Omental fat pad (tissue), 3 donors: ENCODE measurements at regions not wholly inside any gene's neighbourhood (a gene's known extent, or its start where the extent isn't known, plus 50 kb on each side); places are given as distances from the start of the nearest gene placed in this dataset. TPM values are rescaled to one million over a fixed set of nuclear protein-coding genes. Genes with fewer than 3 reads are reported as not detected.

ENCODE experiments used
- ATAC-seq: fragments of 150-250 bp; one replicate; pipeline ENCODE4 v1.9.1; 2016; ENCODE audit warnings: mild to moderate bottlenecking, moderate library complexity; ENCODE audit not compliant: low FRiP score
- DNase-seq: peaks from one replicate; pipeline ENCODE4 v3.0.0-alpha.2; 2019; ENCODE audit warnings: low spot score
- small RNA-seq: library from RNA; depleted of rRNA; stranded (forward); fragments of <200 nt; gene quantifications from one replicate; pipeline ENCODE3, GENCODE V24; 2016
- TF ChIP-seq, protein P1 (sequence below), 3 donors: fragments of 450-650 bp; IDR thresholded peaks; one replicate each; pipeline ENCODE4 v1.5.1; 2016 to 2017; ENCODE audit warnings: antibody characterized with exemption in 3 of 3, mild to moderate bottlenecking in 3 of 3, moderate library complexity in 2 of 3

GRCh38 chr3:154496540-154496939 lies 66.5 kb upstream of the GPR149 start:
- no peak for DNase-seq
- no peak for ATAC-seq
- TF ChIP-seq, protein P1, sequence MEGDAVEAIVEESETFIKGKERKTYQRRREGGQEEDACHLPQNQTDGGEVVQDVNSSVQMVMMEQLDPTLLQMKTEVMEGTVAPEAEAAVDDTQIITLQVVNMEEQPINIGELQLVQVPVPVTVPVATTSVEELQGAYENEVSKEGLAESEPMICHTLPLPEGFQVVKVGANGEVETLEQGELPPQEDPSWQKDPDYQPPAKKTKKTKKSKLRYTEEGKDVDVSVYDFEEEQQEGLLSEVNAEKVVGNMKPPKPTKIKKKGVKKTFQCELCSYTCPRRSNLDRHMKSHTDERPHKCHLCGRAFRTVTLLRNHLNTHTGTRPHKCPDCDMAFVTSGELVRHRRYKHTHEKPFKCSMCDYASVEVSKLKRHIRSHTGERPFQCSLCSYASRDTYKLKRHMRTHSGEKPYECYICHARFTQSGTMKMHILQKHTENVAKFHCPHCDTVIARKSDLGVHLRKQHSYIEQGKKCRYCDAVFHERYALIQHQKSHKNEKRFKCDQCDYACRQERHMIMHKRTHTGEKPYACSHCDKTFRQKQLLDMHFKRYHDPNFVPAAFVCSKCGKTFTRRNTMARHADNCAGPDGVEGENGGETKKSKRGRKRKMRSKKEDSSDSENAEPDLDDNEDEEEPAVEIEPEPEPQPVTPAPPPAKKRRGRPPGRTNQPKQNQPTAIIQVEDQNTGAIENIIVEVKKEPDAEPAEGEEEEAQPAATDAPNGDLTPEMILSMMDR (IDR thresholded peaks at IDR 0.05) = no peak

DNA sequence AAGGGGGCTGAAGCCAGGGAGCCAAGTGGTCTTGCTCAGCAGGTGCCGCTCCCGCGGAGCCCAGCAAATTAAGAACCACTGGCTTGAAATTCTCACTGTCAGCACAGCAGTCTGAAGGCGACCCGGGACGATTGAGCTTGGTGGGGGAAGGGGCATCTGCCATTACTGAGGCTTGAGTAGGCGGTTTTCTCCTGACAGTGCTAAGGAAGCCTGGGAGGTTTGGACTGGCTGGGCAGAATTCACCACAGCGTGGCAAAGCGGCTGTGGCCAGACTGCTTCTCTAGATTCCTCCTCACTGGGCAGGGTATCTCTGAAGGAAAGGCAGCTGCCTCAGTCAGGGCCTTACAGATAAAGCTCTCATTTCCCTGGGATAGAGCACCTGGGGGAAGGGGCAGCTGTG lies 57.0 kb upstream of the GPR149 start:
- ATAC-seq (no peak), DNase-seq (no peak)
- TF ChIP-seq, protein P1 (IDR thresholded peaks at IDR 0.05) = no peak

GRCh38 chr3:154482507-154482906 lies 52.5 kb upstream of the GPR149 start:
- TF ChIP-seq, protein P1 (IDR thresholded peaks at IDR 0.05) = no peak
- ATAC-seq (no peak), DNase-seq (no peak)

GRCh38 chr3:154480033-154480432 lies 50.0 kb upstream of the GPR149 start:
- TF ChIP-seq, protein P1 (IDR thresholded peaks at IDR 0.05) = no peak
- DNase-seq = no peak
- no peak for ATAC-seq

Small RNA genes lying in the stretch of these regions (small RNA-seq; reads per million reads assigned to genes)
- not detected for gene DYNLL1P5
